GM18951 (cell line): ENCODE measurements at regions not wholly inside any gene's neighbourhood (a gene's known extent, or its start where the extent isn't known, plus 50 kb on each side); places are given as distances from the start of the nearest gene placed in this dataset.

ENCODE experiments used
- POLR2A ChIP-seq: IDR thresholded peaks from 4 replicates; pipeline ENCODE4 v1.6.1; 2011; ENCODE audit warnings: mild to moderate bottlenecking; ENCODE audit not compliant: insufficient read length, insufficient read depth; ENCODE audit errors: extremely low read depth
- in situ Hi-C: fragments of 300-500 bp; cut with MboI; formaldehyde crosslinking; loops from one replicate; pipeline ENCODE4 v1.12.0; 2022; ENCODE audit warnings: low sequenced_read_pairs, mixed read lengths, inconsistent platforms; ENCODE audit not compliant: unreplicated experiment

DNA sequence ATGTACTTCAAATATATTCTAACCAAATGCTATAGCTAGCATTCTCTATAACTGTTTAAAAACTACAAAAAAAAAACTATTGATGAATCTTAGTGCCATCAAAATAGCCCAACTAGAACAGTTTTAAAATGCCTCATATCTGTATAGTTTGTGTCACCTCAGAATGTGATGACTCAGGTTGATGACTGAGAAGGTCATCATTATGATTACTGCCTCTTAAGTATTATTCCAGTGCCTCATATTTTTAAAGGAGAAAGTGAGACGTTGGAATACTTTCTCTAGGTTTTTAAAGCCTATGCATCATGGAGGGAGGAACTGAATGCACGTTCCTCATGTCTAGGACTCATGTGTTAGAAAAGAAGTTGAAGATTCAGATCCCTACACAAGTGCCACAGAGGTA is 88.2 kb downstream of the TMA16 start:
- no peak for TF ChIP-seq POLR2A
- in situ Hi-C loops: no loop called here

DNA sequence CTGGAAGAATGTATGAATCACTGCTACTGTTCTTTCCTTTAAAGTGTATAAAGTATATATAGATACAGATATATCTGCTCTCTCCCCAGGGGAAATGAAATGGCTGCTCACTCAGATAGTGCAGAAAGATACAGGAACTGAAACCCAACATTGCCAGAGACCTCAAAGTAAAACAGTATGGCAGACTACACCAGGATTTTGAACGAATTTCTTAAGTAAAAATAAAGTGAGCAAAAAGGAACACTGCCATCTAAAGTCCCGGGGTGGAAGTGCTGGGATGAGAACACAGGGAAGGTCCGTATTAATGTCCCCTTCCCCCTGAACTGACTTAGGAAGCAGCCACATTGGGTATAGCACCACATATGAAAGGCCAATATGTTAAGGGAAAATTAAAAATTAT is 93.4 kb downstream of the TMA16 start:
- TF ChIP-seq POLR2A: no peak

GRCh38 chr4:163588532-163588931 is 94.0 kb downstream of the TMA16 start:
- in situ Hi-C loops: no loop called here
- TF ChIP-seq POLR2A: no peak

More for the DNA sequence above, 93.4 kb downstream of the TMA16 start:
- in situ Hi-C loops: no loop called here

DNA sequence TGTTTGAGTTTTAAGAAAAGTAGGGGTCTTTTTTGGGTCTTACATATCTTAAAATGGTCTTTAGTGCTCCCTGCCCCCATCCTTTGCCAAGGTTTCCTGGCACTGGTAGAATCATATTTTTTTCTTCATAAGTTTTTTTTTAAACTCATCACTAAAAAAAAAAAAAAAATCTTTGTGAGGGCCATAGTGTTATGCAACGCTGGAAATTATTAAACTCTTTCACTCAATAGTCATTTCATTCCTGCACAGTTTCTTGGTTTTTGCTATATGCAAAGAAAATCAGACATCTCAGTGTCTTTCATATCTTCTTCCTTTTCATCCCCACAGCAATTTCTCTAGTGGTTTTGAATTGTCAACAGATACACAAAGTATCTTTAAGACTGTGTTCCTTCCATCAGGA is 95.6 kb downstream of the TMA16 start:
- TF ChIP-seq POLR2A: no peak
- in situ Hi-C loops: no loop called here

DNA sequence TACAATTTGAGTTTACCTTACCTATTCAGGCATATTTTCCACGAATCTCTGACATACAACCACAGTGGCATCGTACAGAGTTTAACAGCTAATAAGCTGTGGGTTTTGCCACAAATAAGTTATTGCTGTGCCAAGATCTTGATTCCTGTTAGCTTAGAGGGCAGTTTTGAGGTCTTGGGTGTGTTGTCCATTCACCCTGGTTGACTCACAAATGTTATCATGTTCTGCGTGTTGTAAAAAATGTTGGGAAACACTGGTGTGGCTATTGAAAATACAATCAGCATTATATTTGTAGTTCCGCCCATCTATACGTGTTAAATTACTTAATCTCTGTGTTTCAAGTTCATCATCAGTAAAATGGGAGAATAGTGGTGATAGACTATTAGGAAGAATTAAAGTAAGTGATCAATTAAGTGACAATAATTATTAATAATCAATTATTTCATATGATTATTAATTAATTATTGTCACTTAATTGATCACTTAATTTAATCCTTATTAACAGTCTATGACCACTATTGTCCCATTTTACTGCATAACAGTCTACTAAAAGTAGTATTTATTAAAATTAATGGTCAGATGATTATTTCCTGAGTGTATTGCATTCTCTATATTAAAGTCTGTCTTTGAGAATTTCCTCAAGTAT is 96.3 kb downstream of the TMA16 start:
- no peak for TF ChIP-seq POLR2A
- in situ Hi-C loops: no loop called here

DNA sequence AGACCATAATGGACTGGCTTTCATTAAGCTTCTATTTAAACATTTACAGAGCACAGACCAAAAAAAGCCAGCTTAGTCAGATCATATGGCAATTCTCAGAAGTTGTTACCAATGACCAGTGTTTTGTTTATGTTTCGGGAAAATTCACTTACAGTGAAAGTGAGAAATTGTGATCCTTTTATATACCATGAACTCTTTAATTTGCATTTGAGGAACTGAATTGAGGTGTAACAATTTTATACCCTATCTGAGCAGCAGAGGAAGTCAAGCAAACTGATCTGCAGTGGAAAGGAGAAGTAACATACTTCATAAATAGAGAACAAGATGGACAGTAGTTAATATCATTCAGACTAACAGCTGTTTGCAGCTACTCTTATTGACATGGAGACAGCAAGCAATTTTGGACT is 97.1 kb downstream of the TMA16 start:
- TF ChIP-seq POLR2A: no peak
- in situ Hi-C loops: no loop called here

DNA sequence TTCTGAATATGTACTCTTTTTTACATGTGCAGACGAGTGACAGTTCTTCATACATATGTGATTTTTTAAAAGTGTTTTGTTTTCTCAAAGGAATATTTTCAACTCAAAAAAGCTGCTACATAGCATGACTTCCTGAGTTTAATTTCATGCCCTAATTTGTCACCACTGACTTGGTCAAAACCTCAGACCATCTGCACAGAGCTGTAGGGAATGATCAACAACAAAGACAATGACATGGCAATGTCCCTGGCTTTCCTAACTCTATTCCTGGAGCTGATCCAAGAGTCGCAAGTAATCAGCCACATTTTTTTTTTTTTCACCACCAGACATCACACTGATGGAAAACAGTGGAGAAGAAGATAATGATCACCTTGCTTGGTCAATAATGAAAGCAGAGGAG is 97.7 kb downstream of the TMA16 start:
- in situ Hi-C loops: no loop called here
- TF ChIP-seq POLR2A: no peak

GRCh38 chr4:163595580-163595979 is 101.1 kb downstream of the TMA16 start:
- in situ Hi-C loops: no loop called here
- no peak for TF ChIP-seq POLR2A

GRCh38 chr4:163598028-163598427 is 103.5 kb downstream of the TMA16 start:
- in situ Hi-C loops: no loop called here

GRCh38 chr4:163598489-163598888 is 104.0 kb downstream of the TMA16 start:
- TF ChIP-seq POLR2A: no peak
- in situ Hi-C loops: no loop called here

More at GRCh38 chr4:163598028-163598427, 103.5 kb downstream of the TMA16 start:
- TF ChIP-seq POLR2A: no peak

- no peak for TF ChIP-seq POLR2A
- in situ Hi-C loops: no loop called here
Observed at GRCh38 chr4:163600727-163601126, 106.2 kb downstream of the TMA16 start.

DNA sequence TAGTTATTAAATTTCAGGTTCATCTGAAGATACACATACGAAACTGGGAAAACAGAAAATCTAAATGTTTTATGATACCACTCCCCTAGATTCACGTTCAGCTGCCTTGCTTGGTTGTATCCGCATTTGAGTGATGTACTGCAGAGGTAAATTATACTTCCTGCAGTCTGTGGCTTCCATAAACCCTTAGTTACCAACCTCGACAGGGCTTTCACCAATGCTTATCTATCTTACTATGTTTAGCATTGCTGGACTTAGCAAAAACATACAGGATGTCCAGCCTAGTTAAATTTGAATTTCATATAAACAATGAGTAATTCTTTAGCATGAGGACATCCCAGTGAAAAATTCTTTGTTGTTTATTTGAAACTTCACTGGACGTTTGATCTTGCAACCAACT is 108.8 kb downstream of the TMA16 start:
- no peak for TF ChIP-seq POLR2A
- in situ Hi-C loops: no loop called here

DNA sequence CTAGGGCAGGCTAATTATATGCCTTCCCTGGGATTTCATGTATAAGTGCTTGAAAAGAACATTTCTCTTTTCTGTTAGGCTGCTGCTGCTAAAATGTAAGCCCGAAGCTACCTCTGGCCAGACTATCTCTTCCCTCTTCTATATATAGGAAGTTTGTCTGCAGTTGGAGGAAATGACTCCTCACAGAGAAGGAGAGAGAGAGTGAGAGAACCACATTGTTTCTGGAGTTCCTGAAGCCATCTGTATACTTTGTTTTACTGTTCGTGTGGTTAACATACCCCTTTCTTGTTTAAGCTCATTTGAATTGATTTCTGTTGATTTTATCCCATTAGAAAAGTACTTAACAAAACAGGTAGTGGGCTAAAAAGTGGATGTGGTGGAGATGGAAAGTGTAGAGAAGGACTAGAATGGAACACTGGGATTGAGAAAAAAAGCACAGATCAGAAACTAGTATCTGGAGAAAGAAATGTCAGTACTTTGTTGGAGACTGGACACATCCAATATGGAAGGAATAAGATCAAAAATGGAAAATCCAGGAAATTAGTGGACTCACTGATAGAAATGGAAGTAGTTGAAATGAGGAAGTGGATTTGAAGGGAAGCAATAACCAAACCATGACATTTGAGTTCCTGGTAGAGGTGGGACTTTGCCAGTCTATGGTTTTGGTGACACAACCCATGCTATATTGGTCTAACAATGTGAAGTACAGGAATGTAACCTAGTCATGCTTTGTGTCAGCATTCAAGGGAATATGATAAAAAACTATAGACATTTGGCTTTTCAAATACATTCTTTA is 112.6 kb downstream of the TMA16 start:
- in situ Hi-C loops: no loop called here
- no peak for TF ChIP-seq POLR2A

- TF ChIP-seq POLR2A: no peak
- in situ Hi-C loops: no loop called here
Observed at GRCh38 chr4:163609019-163609418, 114.5 kb downstream of the TMA16 start.

DNA sequence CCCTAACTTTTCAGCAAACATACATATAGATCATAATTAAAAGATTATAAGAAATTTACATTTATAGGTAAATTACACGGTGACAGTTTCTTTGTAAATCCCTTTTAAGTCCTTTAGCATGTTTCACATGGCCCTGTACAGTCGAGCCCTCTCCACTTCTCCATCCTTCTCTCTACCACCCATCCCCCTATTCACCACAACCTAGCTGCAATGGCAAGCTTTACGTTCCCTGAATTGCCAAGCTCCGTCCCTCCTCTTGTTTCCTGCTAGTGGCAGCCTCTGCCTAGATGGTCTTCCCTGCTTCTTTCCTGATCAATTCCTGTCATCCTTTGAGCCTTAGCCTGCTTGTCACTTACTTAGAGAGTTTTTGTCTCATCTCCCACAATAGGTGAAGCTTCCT is 116.2 kb downstream of the TMA16 start:
- TF ChIP-seq POLR2A: no peak
- in situ Hi-C loops: no loop called here

- in situ Hi-C loops: no loop called here
- TF ChIP-seq POLR2A: no peak
Observed at GRCh38 chr4:163611182-163611581, 116.7 kb downstream of the TMA16 start.
